Osteoblast (primary cell): ENCODE measurements at regions not wholly inside any gene's neighbourhood (a gene's known extent, or its start where the extent isn't known, plus 50 kb on each side); places are given as distances from the start of the nearest gene placed in this dataset.

Source experiments
- DNase-seq: peaks from one replicate; pipeline ENCODE4 v3.0.0; 2011; ENCODE audit warnings: low spot score, mixed read lengths; ENCODE audit not compliant: insufficient read length; ENCODE audit errors: missing footprints
- H2AFZ ChIP-seq: 2 replicates; pipeline ENCODE4 v1.6.0; 2011; ENCODE audit warnings: mild to moderate bottlenecking, low read length
- H3K27ac ChIP-seq: 2 replicates; pipeline ENCODE4 v1.5.1; 2011; ENCODE audit warnings: mild to moderate bottlenecking, low read depth, low read length, moderate library complexity
- H3K27me3 ChIP-seq: 2 replicates; pipeline ENCODE4 v1.6.0; 2012; ENCODE audit warnings: mild to moderate bottlenecking, control low read depth, inconsistent platforms, low read length, moderate library complexity; ENCODE audit not compliant: insufficient read depth
- H3K36me3 ChIP-seq: 2 replicates; pipeline ENCODE4 v1.5.1; 2011; ENCODE audit warnings: mild to moderate bottlenecking, low read length, control low read depth, moderate library complexity; ENCODE audit not compliant: insufficient read depth
- H3K4me1 ChIP-seq: 2 replicates; pipeline ENCODE4 v1.5.1; 2011; ENCODE audit warnings: mild to moderate bottlenecking, low read length, control low read depth, moderate library complexity; ENCODE audit not compliant: insufficient read depth
- H3K4me2 ChIP-seq: 2 replicates; pipeline ENCODE4 v1.6.0; 2011; ENCODE audit warnings: mild to moderate bottlenecking, low read length; ENCODE audit not compliant: insufficient read depth
- H3K4me3 ChIP-seq: fragments of 200-600 bp; sonication (generic); 3 replicates; pipeline ENCODE4 v1.5.1; 2012; ENCODE audit warnings: mild to moderate bottlenecking, low read length, inconsistent platforms; ENCODE audit not compliant: insufficient read depth
- H3K79me2 ChIP-seq: 2 replicates; pipeline ENCODE4 v1.6.0; 2012; ENCODE audit warnings: mild to moderate bottlenecking, low read length, control low read depth, inconsistent platforms; ENCODE audit not compliant: insufficient read depth
- H3K9me3 ChIP-seq: 2 replicates; pipeline ENCODE4 v1.5.1; 2011; ENCODE audit warnings: low read depth, low read length, control low read depth
- H4K20me1 ChIP-seq: 2 replicates; pipeline ENCODE4 v1.6.0; 2012; ENCODE audit warnings: mild to moderate bottlenecking, low read length, control low read depth; ENCODE audit not compliant: insufficient read depth
- CTCF ChIP-seq: IDR thresholded peaks from 2 replicates; pipeline ENCODE4 v1.5.1; 2011; ENCODE audit warnings: mild to moderate bottlenecking, low read depth, low read length, moderate library complexity; ENCODE audit errors: extremely low read depth

- no peaks in the 10 kb centered on the region for H3K27me3 ChIP-seq
- H3K27ac ChIP-seq = peak overlapping the region; percentile 88
- TF ChIP-seq CTCF = no peak
- H3K4me3 ChIP-seq = peak overlapping the region; percentile 7
- H3K4me2 ChIP-seq = peak overlapping the region; percentile 38
- H3K36me3 ChIP-seq = peaks cover 16% of the 10 kb centered on the region
- no peak for DNase-seq
- H3K4me1 ChIP-seq = peaks cover 26% of the 10 kb centered on the region
- H3K9me3 ChIP-seq = no peaks in the 10 kb centered on the region
- H2AFZ ChIP-seq = no peak overlapping the region
- no peaks in the 10 kb centered on the region for H3K79me2 ChIP-seq
- H4K20me1 ChIP-seq = no peaks in the 10 kb centered on the region
These were observed 272.4 kb upstream of the TPM1 start for GRCh38 chr15:62770111-62770660.

GRCh38 chr15:62770752-62771151 lies 271.8 kb upstream of the TPM1 start:
- H3K9me3 ChIP-seq = no peaks in the 10 kb centered on the region
- peak; percentile 88 for DNase-seq
- peak overlapping the region; percentile 12 for H3K4me2 ChIP-seq
- H3K27me3 ChIP-seq = no peaks in the 10 kb centered on the region
- peaks cover 13% of the 10 kb centered on the region for H3K36me3 ChIP-seq
- no peak overlapping the region for H3K4me3 ChIP-seq
- no peaks in the 10 kb centered on the region for H4K20me1 ChIP-seq
- peak overlapping the region; percentile 88 for H3K27ac ChIP-seq
- H3K79me2 ChIP-seq = no peaks in the 10 kb centered on the region
- no peak for TF ChIP-seq CTCF
- peaks cover 26% of the 10 kb centered on the region for H3K4me1 ChIP-seq
- H2AFZ ChIP-seq = no peak overlapping the region

- Histone ChIP-seq H3K9me3 (no peaks in the 10 kb centered on the region), H3K27ac (peak overlapping the region; percentile 88), H3K4me2 (no peak overlapping the region), H3K36me3 (peaks cover 13% of the 10 kb centered on the region), H3K27me3 (no peaks in the 10 kb centered on the region), H3K79me2 (no peaks in the 10 kb centered on the region), H3K4me1 (peaks cover 26% of the 10 kb centered on the region), H3K4me3 (no peak overlapping the region), H2AFZ (no peak overlapping the region), H4K20me1 (no peaks in the 10 kb centered on the region)
- TF ChIP-seq CTCF = no peak
- DNase-seq = no peak
These were observed 271.3 kb upstream of the TPM1 start for GRCh38 chr15:62771234-62771633.

DNA sequence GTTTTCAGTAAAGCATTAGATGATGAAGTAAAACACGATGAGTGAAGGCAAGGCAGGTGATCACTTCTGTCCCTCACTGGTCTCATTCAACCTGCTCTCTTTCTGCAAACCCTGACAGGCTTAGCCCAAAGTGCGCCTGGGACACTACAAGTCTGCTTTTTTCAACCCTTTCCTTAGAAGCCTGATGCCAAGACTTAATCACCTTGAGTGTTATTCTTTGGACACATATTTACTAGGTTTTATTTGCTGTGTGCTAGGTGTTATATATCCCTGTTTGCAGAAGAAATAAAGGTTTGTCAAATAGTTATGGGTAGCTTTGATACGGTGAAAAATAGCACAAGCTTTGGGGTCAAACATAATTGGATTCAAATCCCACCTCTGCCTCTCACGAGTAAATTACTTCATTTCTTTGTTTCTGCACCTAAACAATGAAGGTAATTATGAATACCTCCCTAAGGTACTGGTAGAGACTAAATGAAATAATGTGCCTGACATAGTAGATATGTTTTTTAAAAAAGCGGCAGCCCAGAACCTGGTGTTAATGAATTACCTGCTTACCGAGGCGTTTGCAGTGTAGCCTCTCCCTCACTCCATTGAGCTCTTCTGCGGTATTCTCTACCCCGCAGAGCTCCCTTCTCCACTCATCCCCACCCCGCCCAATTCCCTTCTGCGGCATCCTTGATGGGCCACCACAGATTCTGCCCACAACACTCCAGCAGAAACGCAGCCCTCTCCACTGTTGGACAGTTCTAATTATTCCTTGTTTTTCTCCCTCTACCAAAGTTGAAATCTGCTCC lies 269.0 kb upstream of the TPM1 start:
- Histone ChIP-seq H3K4me3 (no peak overlapping the region), H3K9me3 (no peaks in the 10 kb centered on the region), H3K36me3 (peaks cover 13% of the 10 kb centered on the region), H3K4me1 (peaks cover 38% of the 10 kb centered on the region), H3K27ac (no peak overlapping the region), H2AFZ (no peak overlapping the region), H4K20me1 (no peaks in the 10 kb centered on the region), H3K79me2 (no peaks in the 10 kb centered on the region), H3K27me3 (no peaks in the 10 kb centered on the region), H3K4me2 (no peak overlapping the region)
- TF ChIP-seq CTCF = no peak
- DNase-seq = no peak
